RWPE1 (cell line): ENCODE measurements at regions not wholly inside any gene's neighbourhood (a gene's known extent, or its start where the extent isn't known, plus 50 kb on each side); places are given as distances from the start of the nearest gene placed in this dataset.

Experiments used
- CTCF ChIA-PET: fragments of 350-600 bp; sonication (Branson Sonifier 250); formaldehyde crosslinking; extraction: SDS; loops from one replicate; lab custom pipeline; 2021; lab: Yijun Ruan, JAX
- POLR2A ChIA-PET: fragments of 400-600 bp; formaldehyde crosslinking; extraction: SDS; loops from one replicate; lab custom pipeline; 2020; ENCODE audit warnings: antibody characterized with exemption; ENCODE audit not compliant: low non-redundant PET; lab: Yijun Ruan, JAX
- DNase-seq: peaks from one replicate; pipeline ENCODE4 v3.0.0; 2012; ENCODE audit warnings: low spot score
- H3K27ac ChIP-seq: fragments of 450-650 bp; 2 replicates; pipeline ENCODE4 v1.5.1; 2017
- CTCF ChIP-seq: fragments of 450-650 bp; conservative IDR thresholded peaks from 2 replicates; pipeline ENCODE4 v1.5.1; 2017; ENCODE audit warnings: low read depth, mild to moderate bottlenecking

GRCh38 chr2:113806217-113806913 is 49.9 kb upstream of the SLC35F5 start:
- TF ChIP-seq CTCF: no peak
- DNase-seq: peak; percentile 8
- CTCF ChIA-PET: no interaction called here
- POLR2A ChIA-PET: no interaction called here
- no peak overlapping the region for H3K27ac ChIP-seq
